ENCODE measurements at regions not wholly inside any gene's neighbourhood (a gene's known extent, or its start where the extent isn't known, plus 50 kb on each side); places are given as distances from the start of the nearest gene placed in this dataset.

DNA sequence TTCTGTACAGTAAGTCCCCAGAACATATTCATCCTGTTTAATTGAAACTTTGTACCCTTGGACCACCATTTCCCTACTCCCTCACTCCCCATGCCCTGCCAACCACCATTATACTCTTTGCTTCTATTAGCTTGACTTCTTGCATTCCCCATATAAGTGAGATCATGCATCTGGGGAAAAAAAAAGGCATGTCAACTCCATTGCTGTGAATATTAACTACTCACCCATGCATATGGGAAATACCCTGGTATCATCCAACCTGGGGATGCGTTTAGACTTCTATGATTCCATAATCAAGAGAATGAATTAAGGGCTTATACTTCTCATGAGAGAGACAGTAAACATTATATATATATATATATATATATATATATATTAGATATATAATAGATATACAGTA, 659.4 kb upstream of the C9orf72 start:
- Histone ChIP-seq H3K27me3 (replicated peaks; ENCODE audit: insufficient read depth) (no peaks in the 10 kb centered on the region), H3K36me3 (no peaks in the 10 kb centered on the region), H3K4me1 (replicated peaks) (no peaks in the 10 kb centered on the region), H3K9me3 (no peaks in the 10 kb centered on the region), H3K27ac (no peak overlapping the region), H3K4me3 (no peak overlapping the region)
- intact Hi-C loops (cut with DNase I) = no loop called here
- no peak for TF ChIP-seq POLR2AphosphoS5 (IDR thresholded peaks at IDR 0.05)
- no peak for TF ChIP-seq CTCF (IDR thresholded peaks at IDR 0.05)
- TF ChIP-seq POLR2A (IDR thresholded peaks at IDR 0.05) = no peak
- no peak for DNase-seq (ENCODE audit: low spot score)
- WGBS = 100% methylated on average over 1 of the region's 1 CpG

DNA sequence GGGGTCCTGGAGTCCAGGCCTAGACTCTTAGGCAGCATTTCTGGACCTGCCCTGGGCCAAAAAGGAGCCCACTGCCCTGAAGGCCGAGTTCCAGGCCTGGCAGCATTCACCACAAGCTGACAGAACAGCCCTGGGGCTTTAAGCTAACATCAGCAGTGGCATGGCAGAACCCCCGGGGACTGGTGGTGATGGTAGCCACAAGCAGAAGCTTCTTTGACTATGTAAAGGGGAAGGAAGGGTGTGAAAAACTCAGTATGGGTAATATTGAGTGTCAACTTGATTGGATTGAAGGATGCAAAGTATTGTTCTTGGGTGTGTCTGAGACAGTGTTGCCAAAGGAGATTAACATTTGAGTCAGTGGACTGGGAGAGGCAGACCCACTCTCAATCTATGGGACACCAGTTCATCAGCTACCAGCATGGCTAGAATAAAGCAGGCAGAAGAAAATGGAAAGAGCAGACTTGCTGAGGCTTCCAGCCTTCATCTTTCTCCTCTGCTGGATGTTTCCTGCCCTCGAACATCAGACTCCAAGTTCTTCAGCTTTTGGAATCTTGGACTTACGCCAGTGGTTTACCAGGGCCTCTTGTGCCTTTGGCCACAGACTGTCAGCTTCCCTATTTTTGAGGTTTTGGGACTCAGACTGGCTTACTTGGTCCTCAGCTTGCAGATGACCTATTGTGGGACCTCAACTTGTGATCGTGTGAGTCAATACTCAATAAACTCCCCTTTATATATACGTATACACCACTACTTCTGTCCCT, 661.0 kb upstream of the C9orf72 start:
- no peak overlapping the region for H3K27ac ChIP-seq
- no peaks in the 10 kb centered on the region for H3K27me3 ChIP-seq (replicated peaks; ENCODE audit: insufficient read depth)
- WGBS = 91% methylated on average over 6 of the region's 6 CpGs
- no peaks in the 10 kb centered on the region for H3K9me3 ChIP-seq
- no peak overlapping the region for H3K4me3 ChIP-seq
- no peak for DNase-seq (ENCODE audit: low spot score)
- no peaks in the 10 kb centered on the region for H3K36me3 ChIP-seq
- no peaks in the 10 kb centered on the region for H3K4me1 ChIP-seq (replicated peaks)
- intact Hi-C loops (cut with DNase I) = no loop called here
- TF ChIP-seq POLR2AphosphoS5 (IDR thresholded peaks at IDR 0.05) (no peak), POLR2A (IDR thresholded peaks at IDR 0.05) (no peak), CTCF (IDR thresholded peaks at IDR 0.05) (no peak)

- TF ChIP-seq POLR2A (IDR thresholded peaks at IDR 0.05) (no peak), POLR2AphosphoS5 (IDR thresholded peaks at IDR 0.05) (no peak), CTCF (IDR thresholded peaks at IDR 0.05) (no peak)
- no peak overlapping the region for H3K4me3 ChIP-seq
- WGBS = 52% methylated on average over 1 of the region's 1 CpG
- no peak for DNase-seq (ENCODE audit: low spot score)
- no peak overlapping the region for H3K27ac ChIP-seq
- no peaks in the 10 kb centered on the region for H3K27me3 ChIP-seq (replicated peaks; ENCODE audit: insufficient read depth)
- H3K4me1 ChIP-seq (replicated peaks) = no peaks in the 10 kb centered on the region
- intact Hi-C loops (cut with DNase I) = no loop called here
- no peaks in the 10 kb centered on the region for H3K36me3 ChIP-seq
- H3K9me3 ChIP-seq = no peaks in the 10 kb centered on the region
Observed at GRCh38 chr9:28234894-28235277, 661.6 kb upstream of the C9orf72 start.

DNA sequence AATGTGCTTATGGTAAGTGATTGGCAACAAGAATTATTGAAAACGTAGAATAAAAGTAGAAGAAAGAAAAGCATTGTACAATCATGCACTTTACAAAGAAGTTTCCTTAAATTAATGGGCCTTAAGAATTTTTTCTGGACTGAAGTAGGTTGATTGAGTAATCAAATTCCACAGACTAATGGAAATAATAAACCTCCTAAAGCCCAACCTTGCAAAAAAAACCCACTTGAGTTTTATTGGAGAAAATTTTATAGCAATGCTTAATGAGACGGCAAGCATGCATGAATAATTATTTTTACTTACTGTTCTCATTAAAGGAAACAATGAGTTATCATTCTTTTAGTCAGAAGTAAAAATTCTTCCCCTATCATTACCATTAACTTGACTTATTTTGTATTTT, 676.1 kb upstream of the C9orf72 start:
- DNase-seq (ENCODE audit: low spot score) = no peak
- no peaks in the 10 kb centered on the region for H3K9me3 ChIP-seq
- intact Hi-C loops (cut with DNase I) = no loop called here
- no peak overlapping the region for H3K27ac ChIP-seq
- 33% methylated on average over 2 of the region's 2 CpGs for WGBS
- H3K4me1 ChIP-seq (replicated peaks) = no peaks in the 10 kb centered on the region
- no peak overlapping the region for H3K4me3 ChIP-seq
- no peaks in the 10 kb centered on the region for H3K36me3 ChIP-seq
- no peaks in the 10 kb centered on the region for H3K27me3 ChIP-seq (replicated peaks; ENCODE audit: insufficient read depth)
- TF ChIP-seq POLR2A (IDR thresholded peaks at IDR 0.05) (no peak), CTCF (IDR thresholded peaks at IDR 0.05) (no peak), POLR2AphosphoS5 (IDR thresholded peaks at IDR 0.05) (no peak)

DNA sequence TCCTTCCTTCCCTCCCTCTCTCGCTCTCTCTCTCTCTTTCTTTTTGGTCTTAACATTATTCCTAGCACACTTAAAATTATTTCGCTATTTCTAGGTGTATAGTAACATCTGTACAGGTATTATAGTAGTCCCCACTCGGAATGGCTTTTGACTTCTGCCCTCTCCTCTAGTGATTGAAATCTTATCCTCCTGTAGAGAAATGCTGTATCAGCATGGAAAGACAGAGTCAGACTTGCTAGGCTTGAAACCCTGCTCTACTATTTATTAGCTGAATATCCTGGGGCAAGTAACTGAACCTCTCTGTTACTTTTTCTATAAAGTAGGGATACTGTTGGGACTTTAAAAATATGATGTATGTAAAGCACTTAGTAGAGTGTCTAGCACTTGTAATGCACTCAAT, 681.9 kb upstream of the C9orf72 start:
- H3K36me3 ChIP-seq = no peaks in the 10 kb centered on the region
- no peaks in the 10 kb centered on the region for H3K9me3 ChIP-seq
- H3K4me3 ChIP-seq = no peak overlapping the region
- TF ChIP-seq POLR2AphosphoS5 (IDR thresholded peaks at IDR 0.05) (no peak), POLR2A (IDR thresholded peaks at IDR 0.05) (no peak), CTCF (IDR thresholded peaks at IDR 0.05) (no peak)
- H3K4me1 ChIP-seq (replicated peaks) = no peaks in the 10 kb centered on the region
- intact Hi-C loops (cut with DNase I) = no loop called here
- no peak overlapping the region for H3K27ac ChIP-seq
- WGBS = 88% methylated on average over 3 of the region's 3 CpGs
- DNase-seq (ENCODE audit: low spot score) = no peak
- H3K27me3 ChIP-seq (replicated peaks; ENCODE audit: insufficient read depth) = no peaks in the 10 kb centered on the region

Data from prostate gland (tissue), 2 donors.